GM03348 (cell line): ENCODE measurements at regions not wholly inside any gene's neighbourhood (a gene's known extent, or its start where the extent isn't known, plus 50 kb on each side); places are given as distances from the start of the nearest gene placed in this dataset.
"Not testable (repeated sequence)": the region's sequence is repeated elsewhere in the genome, so short reads cannot be mapped to it uniquely, and the experiment has no call there.

Experiments used
- DNase-seq: peaks from one replicate; pipeline ENCODE4 v3.0.0; 2012; ENCODE audit warnings: low spot score

- no peak for DNase-seq
These were observed 187.5 kb upstream of the KL start for GRCh38 chr13:32828711-32829110.

GRCh38 chr13:32829269-32829668 lies 187.0 kb upstream of the KL start:
- DNase-seq, result no peak

- DNase-seq, result peak; percentile 37
These were observed 186.4 kb upstream of the KL start for GRCh38 chr13:32829676-32830335.

GRCh38 chr13:32830336-32831031 lies 185.7 kb upstream of the KL start:
- DNase-seq, result no peak

- DNase-seq, result no peak
These were observed 178.8 kb upstream of the KL start for GRCh38 chr13:32837307-32837972.

GRCh38 chr13:32837973-32838927 lies 178.0 kb upstream of the KL start:
- no peak for DNase-seq

- no peak for DNase-seq
These were observed 177.3 kb upstream of the KL start for GRCh38 chr13:32838945-32839344.

- no peak for DNase-seq
These were observed 176.1 kb upstream of the KL start for GRCh38 chr13:32840113-32840512.

- DNase-seq, result no peak
These were observed 175.1 kb upstream of the KL start for GRCh38 chr13:32840989-32841713.

- no peak for DNase-seq
These were observed 170.0 kb upstream of the KL start for GRCh38 chr13:32845952-32846950.

- not testable (repeated sequence) for DNase-seq
These were observed 168.2 kb upstream of the KL start for GRCh38 chr13:32847976-32848375.

- no peak for DNase-seq
These were observed 166.9 kb upstream of the KL start for GRCh38 chr13:32849369-32849768.

GRCh38 chr13:32850316-32851052 lies 165.7 kb upstream of the KL start:
- DNase-seq, result peak; percentile 33

- no peak for DNase-seq
These were observed 164.8 kb upstream of the KL start for GRCh38 chr13:32851083-32852069.

- DNase-seq, result no peak
These were observed 163.7 kb upstream of the KL start for GRCh38 chr13:32852526-32852925.

GRCh38 chr13:32857077-32857476 lies 159.1 kb upstream of the KL start:
- no peak for DNase-seq

- no peak for DNase-seq
These were observed 158.5 kb upstream of the KL start for GRCh38 chr13:32857689-32858088.

GRCh38 chr13:32859707-32860292 lies 156.4 kb upstream of the KL start:
- DNase-seq, result no peak
